IMR-90 (cell line): ENCODE measurements at regions not wholly inside any gene's neighbourhood (a gene's known extent, or its start where the extent isn't known, plus 50 kb on each side); places are given as distances from the start of the nearest gene placed in this dataset.

ENCODE experiments used
- ATAC-seq: fragments of 200-7000 bp; cut with Tn5 transposase; 2 replicates; pipeline ENCODE4 v1.9.1; 2020; ENCODE audit warnings: low read depth, mild to moderate bottlenecking, moderate library complexity
- BruUV-seq: library from RNA; stranded (reverse); fragments of 400-500 nt; replicated peaks from 2 replicates; lab custom pipeline; 2021; lab: Mats Ljungman, UMichigan
- CTCF ChIA-PET: fragments of 300-600 bp; formaldehyde crosslinking; extraction: SDS; loops from one replicate; lab custom pipeline; 2021; ENCODE audit warnings: antibody characterized with exemption; lab: Yijun Ruan, JAX
- POLR2A ChIA-PET: fragments of 300-600 bp; sonication (Branson Sonifier 250); formaldehyde crosslinking; loops from one replicate; lab custom pipeline; 2022; ENCODE audit warnings: antibody characterized with exemption; ENCODE audit not compliant: unreplicated experiment; lab: Charles Lee
- DNase-seq: peaks from one replicate; pipeline ENCODE4 v3.0.0; 2013
- H2AFZ ChIP-seq: replicated peaks from 2 replicates; pipeline ENCODE3; 2013; ENCODE audit warnings: low read length, mild to moderate bottlenecking; ENCODE audit not compliant: poor library complexity
- H2AK5ac ChIP-seq: 2 replicates; pipeline ENCODE4 v1.6.1; 2013; ENCODE audit warnings: low read depth, low read length, inconsistent platforms
- H2AK9ac ChIP-seq: replicated peaks from 2 replicates; pipeline ENCODE3; 2013; ENCODE audit warnings: mild to moderate bottlenecking, low read depth, low read length, moderate library complexity; ENCODE audit not compliant: poor library complexity
- H2BK120ac ChIP-seq: 2 replicates; pipeline ENCODE4 v1.6.1; 2013; ENCODE audit warnings: low read depth, low read length, inconsistent platforms
- H2BK15ac ChIP-seq: 3 replicates; pipeline ENCODE4 v1.6.1; 2013; ENCODE audit warnings: low read depth, low read length, inconsistent platforms
- H2BK20ac ChIP-seq: 2 replicates; pipeline ENCODE4 v1.6.1; 2013; ENCODE audit warnings: low read depth, mild to moderate bottlenecking, inconsistent platforms, low read length, moderate library complexity
- H2BK5ac ChIP-seq: 2 replicates; pipeline ENCODE4 v1.6.1; 2013; ENCODE audit warnings: mild to moderate bottlenecking, low read depth, low read length, inconsistent platforms; ENCODE audit not compliant: poor library complexity, severe bottlenecking
- H3K14ac ChIP-seq: replicated peaks from 2 replicates; pipeline ENCODE4 v1.6.1; 2013; ENCODE audit warnings: low read depth, low read length, inconsistent platforms
- H3K18ac ChIP-seq: 2 replicates; pipeline ENCODE4 v1.6.1; 2013; ENCODE audit warnings: low read depth, low read length, control low read depth
- H3K23ac ChIP-seq: 2 replicates; pipeline ENCODE4 v1.6.1; 2013; ENCODE audit warnings: low read depth, low read length, inconsistent platforms
- H3K27ac ChIP-seq: 2 replicates; pipeline ENCODE4 v1.5.1; 2013; ENCODE audit warnings: mild to moderate bottlenecking, control low read depth, low read length; ENCODE audit not compliant: insufficient read depth
- H3K27me3 ChIP-seq: 2 replicates; pipeline ENCODE4 v1.6.1; 2013; ENCODE audit warnings: low read length; ENCODE audit not compliant: control insufficient read depth, insufficient read depth
- H3K36me3 ChIP-seq: 2 replicates; pipeline ENCODE4 v1.6.1; 2013; ENCODE audit warnings: low read length, mixed read lengths; ENCODE audit not compliant: control insufficient read depth, insufficient read depth
- H3K4ac ChIP-seq: 2 replicates; pipeline ENCODE4 v1.6.1; 2013; ENCODE audit warnings: low read depth, low read length, inconsistent platforms
- H3K4me1 ChIP-seq: 2 replicates; pipeline ENCODE4 v1.6.1; 2013; ENCODE audit warnings: low read length, mixed read lengths; ENCODE audit not compliant: control insufficient read depth, insufficient read depth
- H3K4me2 ChIP-seq: 2 replicates; pipeline ENCODE4 v1.6.1; 2013; ENCODE audit warnings: low read depth, mild to moderate bottlenecking, control low read depth, low read length, moderate library complexity
- H3K4me3 ChIP-seq: 2 replicates; pipeline ENCODE4 v1.5.1; 2013; ENCODE audit warnings: low read depth, mild to moderate bottlenecking, control low read depth, low read length, moderate library complexity; ENCODE audit not compliant: insufficient read depth
- H3K56ac ChIP-seq: 2 replicates; pipeline ENCODE4 v1.6.1; 2013; ENCODE audit warnings: low read length, inconsistent platforms; ENCODE audit not compliant: insufficient read depth; ENCODE audit errors: extremely low read depth
- H3K79me1 ChIP-seq, 2 experiments: 2 replicates each; pipeline ENCODE4 v1.6.1; 2013; ENCODE audit warnings: low read length in 2 of 2, inconsistent platforms in 1 of 2, low read depth in 1 of 2
- H3K9ac ChIP-seq: 2 replicates; pipeline ENCODE4 v1.6.1; 2013; ENCODE audit warnings: low read depth, low read length, control low read depth
- H3K9me1 ChIP-seq: 2 replicates; pipeline ENCODE4 v1.6.1; 2013; ENCODE audit warnings: low read length, inconsistent platforms; ENCODE audit not compliant: insufficient read depth
- H3K9me3 ChIP-seq: 2 replicates; pipeline ENCODE4 v1.6.1; 2013; ENCODE audit warnings: low read length; ENCODE audit not compliant: control insufficient read depth, insufficient read depth
- H4K20me1 ChIP-seq: 2 replicates; pipeline ENCODE4 v1.6.1; 2013; ENCODE audit warnings: low read length, inconsistent platforms; ENCODE audit not compliant: insufficient read depth
- H4K5ac ChIP-seq: 2 replicates; pipeline ENCODE4 v1.6.1; 2013; ENCODE audit warnings: mild to moderate bottlenecking, low read depth, low read length, control low read depth
- H4K8ac ChIP-seq, 2 experiments: 2 replicates each; pipeline ENCODE4 v1.6.1; 2013; ENCODE audit warnings: low read depth in 2 of 2, low read length in 2 of 2, control low read depth in 1 of 2, inconsistent platforms in 1 of 2
- H4K91ac ChIP-seq: 2 replicates; pipeline ENCODE4 v1.6.1; 2013; ENCODE audit warnings: low read depth, low read length, inconsistent platforms; ENCODE audit not compliant: insufficient read depth
- BHLHE40 ChIP-seq: fragments of 150-350 bp; IDR thresholded peaks from 2 replicates; pipeline ENCODE4 v1.6.1; 2016; ENCODE audit warnings: mild to moderate bottlenecking, low read depth, low read length
- CEBPB ChIP-seq: IDR thresholded peaks from 2 replicates; pipeline ENCODE4 v1.6.1; 2012; ENCODE audit warnings: low read depth, low read length, improper control_type of control experiment
- CHD1 ChIP-seq: IDR thresholded peaks from 2 replicates; pipeline ENCODE4 v1.6.1; 2012; ENCODE audit warnings: low read depth, low read length, improper control_type of control experiment
- CTCF ChIP-seq: conservative IDR thresholded peaks from 2 replicates; pipeline ENCODE4 v1.5.1; 2012; ENCODE audit warnings: mild to moderate bottlenecking, low read depth, low read length, improper control_type of control experiment
- FOS ChIP-seq: fragments of 150-350 bp; IDR thresholded peaks from 2 replicates; pipeline ENCODE4 v1.6.1; 2016; ENCODE audit warnings: low read depth, low read length
- MAFK ChIP-seq: IDR thresholded peaks from 2 replicates; pipeline ENCODE4 v1.6.1; 2012; ENCODE audit warnings: low read depth, low read length, improper control_type of control experiment
- MAZ ChIP-seq: IDR thresholded peaks from 2 replicates; pipeline ENCODE4 v1.6.1; 2012; ENCODE audit warnings: low read depth, mild to moderate bottlenecking, low read length, improper control_type of control experiment, moderate library complexity, borderline replicate concordance
- NFE2L2 ChIP-seq: fragments of 150-350 bp; IDR thresholded peaks from 2 replicates; pipeline ENCODE4 v1.6.1; 2016; ENCODE audit warnings: low read depth, mild to moderate bottlenecking, low read length
- RCOR1 ChIP-seq: IDR thresholded peaks from 2 replicates; pipeline ENCODE4 v1.6.1; 2012; ENCODE audit warnings: mild to moderate bottlenecking, low read length, improper control_type of control experiment; ENCODE audit not compliant: insufficient replicate concordance
- RFX5 ChIP-seq: IDR thresholded peaks from 2 replicates; pipeline ENCODE4 v1.8.0; 2012; ENCODE audit warnings: low read depth, mild to moderate bottlenecking, low read length, moderate library complexity
- SMC3 ChIP-seq: fragments of 150-350 bp; IDR thresholded peaks from 2 replicates; pipeline ENCODE4 v1.6.1; 2016; ENCODE audit warnings: low read depth, mild to moderate bottlenecking, antibody characterized with exemption, low read length, moderate library complexity
- dilution Hi-C: fragments of 300-500 bp; cut with HindIII; formaldehyde crosslinking; loops from one replicate; pipeline ENCODE4 v1.14.3; 2018; ENCODE audit warnings: low sequenced_read_pairs; ENCODE audit not compliant: unreplicated experiment
- in situ Hi-C: fragments of 300-500 bp; cut with MboI; formaldehyde crosslinking; loops from 3 replicates; pipeline ENCODE4 v1.14.3; 2019; ENCODE audit warnings: low sequenced_read_pairs, inconsistent platforms, mixed read lengths
- intact Hi-C: fragments of 100-400 bp; cut with micrococcal nuclease; formaldehyde crosslinking; loops from 2 replicates; pipeline ENCODE4 v1.10.0; 2022
- TF ChIP-seq, protein P1 (sequence below): fragments of 150-350 bp; IDR thresholded peaks from 2 replicates; pipeline ENCODE4 v1.6.1; 2017; ENCODE audit warnings: mild to moderate bottlenecking, antibody characterized with exemption, low read length, low read depth

DNA sequence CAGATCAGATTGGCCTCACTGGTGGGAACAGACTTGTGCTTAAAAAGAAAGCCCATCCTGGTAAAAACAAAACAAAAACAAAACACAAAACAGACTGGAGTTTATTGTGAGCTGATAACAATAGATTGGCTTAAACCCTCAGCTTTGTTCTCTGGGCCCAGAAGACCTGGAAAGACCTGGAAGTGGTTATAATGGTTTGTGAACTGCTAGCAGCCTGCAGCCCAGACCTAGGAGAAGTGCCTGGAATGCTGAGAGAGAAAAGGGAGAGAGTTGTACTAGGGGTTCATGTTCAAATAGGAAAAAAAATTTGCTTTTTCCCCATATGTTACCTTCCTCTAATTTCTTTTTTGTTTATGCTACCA is 396.6 kb downstream of the DMAC1 start:
- Histone ChIP-seq H2BK15ac (no peak overlapping the region), H4K91ac (no peak overlapping the region), H4K20me1 (no peaks in the 10 kb centered on the region), H2AFZ (no peak overlapping the region), H3K14ac (no peak overlapping the region), H3K23ac (no peak overlapping the region), H3K9ac (no peak overlapping the region), H3K56ac (no peak overlapping the region), H3K27me3 (no peaks in the 10 kb centered on the region), H3K4me3 (no peak overlapping the region), H3K4ac (no peak overlapping the region), H2BK5ac (no peak overlapping the region), H2BK120ac (no peak overlapping the region), H2BK20ac (no peak overlapping the region), H2AK5ac (no peak overlapping the region), H2AK9ac (no peak overlapping the region), H3K4me1 (peaks cover 3% of the 10 kb centered on the region; the same call in 1 of the 2 replicates), H3K9me3 (no peaks in the 10 kb centered on the region), H3K79me1 (no peaks in the 10 kb centered on the region), H3K27ac (no peak overlapping the region), H4K5ac (no peak overlapping the region), H4K8ac (no peak overlapping the region), H3K9me1 (no peaks in the 10 kb centered on the region), H3K18ac (no peak overlapping the region; the same call in 1 of the 2 replicates), H3K36me3 (no peaks in the 10 kb centered on the region), H3K4me2 (no peak overlapping the region)
- intact Hi-C loops (loop anchor here (10.0 kb wide), 2 partner anchors 348 to 402 kb away; no protein-coding TSS in a partner anchor), dilution Hi-C loops (no loop called here), in situ Hi-C loops (no loop called here)
- BruUV-seq = no TSS peak
- CTCF ChIA-PET = interaction anchor here (1.1 to 1.5 kb wide), 2 partner anchors 20 to 132 kb away, joined by 3 read pairs; no protein-coding TSS in a partner anchor
- no peak for ATAC-seq
- no peak for DNase-seq
- POLR2A ChIA-PET = no interaction called here
- no peak for TF ChIP-seq CHD1
- TF ChIP-seq FOS = no peak
- TF ChIP-seq CTCF = no peak
- TF ChIP-seq SMC3 = no peak
- TF ChIP-seq RCOR1 = no peak
- no peak for TF ChIP-seq CEBPB
- TF ChIP-seq, protein P1, sequence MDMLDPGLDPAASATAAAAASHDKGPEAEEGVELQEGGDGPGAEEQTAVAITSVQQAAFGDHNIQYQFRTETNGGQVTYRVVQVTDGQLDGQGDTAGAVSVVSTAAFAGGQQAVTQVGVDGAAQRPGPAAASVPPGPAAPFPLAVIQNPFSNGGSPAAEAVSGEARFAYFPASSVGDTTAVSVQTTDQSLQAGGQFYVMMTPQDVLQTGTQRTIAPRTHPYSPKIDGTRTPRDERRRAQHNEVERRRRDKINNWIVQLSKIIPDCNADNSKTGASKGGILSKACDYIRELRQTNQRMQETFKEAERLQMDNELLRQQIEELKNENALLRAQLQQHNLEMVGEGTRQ = no peak
- TF ChIP-seq MAFK = no peak
- TF ChIP-seq RFX5 = no peak
- no peak for TF ChIP-seq BHLHE40
- TF ChIP-seq NFE2L2 = no peak
- TF ChIP-seq MAZ = no peak
